GM10266 (cell line): ENCODE measurements at regions not wholly inside any gene's neighbourhood (a gene's known extent, or its start where the extent isn't known, plus 50 kb on each side); places are given as distances from the start of the nearest gene placed in this dataset.

Source experiments
- DNase-seq: peaks from one replicate; pipeline ENCODE4 v3.0.0; 2012; ENCODE audit errors: extremely low spot score
- CTCF ChIP-seq: IDR thresholded peaks from 2 replicates; pipeline ENCODE4 v1.5.1; 2012; ENCODE audit warnings: mild to moderate bottlenecking, low read depth; ENCODE audit not compliant: control insufficient read depth, insufficient read depth; ENCODE audit errors: missing control alignments

- no peak for TF ChIP-seq CTCF
- no peak for DNase-seq
Measured at GRCh38 chr7:24361001-24361400, 77.0 kb downstream of the NPY start.

GRCh38 chr7:24365606-24366005, 81.6 kb downstream of the NPY start:
- TF ChIP-seq CTCF: no peak
- no peak for DNase-seq

GRCh38 chr7:24366876-24367275, 82.9 kb downstream of the NPY start:
- DNase-seq: no peak
- TF ChIP-seq CTCF: no peak

GRCh38 chr7:24368161-24368560, 84.2 kb downstream of the NPY start:
- TF ChIP-seq CTCF: no peak
- no peak for DNase-seq

- no peak for TF ChIP-seq CTCF
- DNase-seq: no peak
Measured at GRCh38 chr7:24370541-24370940, 86.6 kb downstream of the NPY start.

- no peak for DNase-seq
- no peak for TF ChIP-seq CTCF
Measured at GRCh38 chr7:24372961-24373955, 89.3 kb downstream of the NPY start.
